Activated naive CD4-positive, alpha-beta T cell treated with anti-CD3 and anti-CD28 coated beads, Interleukin-2, amount 10 ng/mL, durations not matched to agents 7 days and 5 days (primary cell): ENCODE measurements at regions not wholly inside any gene's neighbourhood (a gene's known extent, or its start where the extent isn't known, plus 50 kb on each side); places are given as distances from the start of the nearest gene placed in this dataset.
"Not testable (repeated sequence)": the region's sequence is repeated elsewhere in the genome, so short reads cannot be mapped to it uniquely, and the experiment has no call there.

ENCODE experiments used
- CTCF ChIA-PET: fragments of 350-600 bp; sonication (Branson Sonifier 250); formaldehyde crosslinking; loops from one replicate; lab custom pipeline; 2021; ENCODE audit warnings: antibody characterized with exemption; lab: Charles Lee
- DNase-seq: peaks from one replicate; pipeline ENCODE4 v3.0.0-alpha.2; 2020
- H3K27ac Mint-ChIP-seq: one replicate; pipeline ENCODE4 v1.8.0; 2021; ENCODE audit warnings: mild to moderate bottlenecking, moderate library complexity, mixed read lengths
- H3K27me3 Mint-ChIP-seq: one replicate; pipeline ENCODE4 v1.8.0; 2021; ENCODE audit warnings: mild to moderate bottlenecking, mixed read lengths
- H3K36me3 Mint-ChIP-seq: one replicate; pipeline ENCODE4 v1.8.0; 2021; ENCODE audit warnings: mixed read lengths
- H3K4me1 Mint-ChIP-seq: one replicate; pipeline ENCODE4 v1.8.0; 2021; ENCODE audit warnings: mixed read lengths
- H3K4me3 Mint-ChIP-seq: one replicate; pipeline ENCODE4 v1.8.0; 2021; ENCODE audit warnings: mild to moderate bottlenecking, moderate library complexity, mixed read lengths
- H3K9me3 Mint-ChIP-seq: one replicate; pipeline ENCODE4 v1.8.0; 2021; ENCODE audit warnings: mixed read lengths

GRCh38 chr1:114249691-114250090, 96.0 kb upstream of the SYT6 start:
- CTCF ChIA-PET = no interaction called here
- no peak overlapping the region for H3K27ac Mint-ChIP-seq
- DNase-seq = no peak
- H3K36me3 Mint-ChIP-seq = no peaks in the 10 kb centered on the region
- H3K27me3 Mint-ChIP-seq = peaks cover 3% of the 10 kb centered on the region
- no peak overlapping the region for H3K4me3 Mint-ChIP-seq
- H3K4me1 Mint-ChIP-seq = no peaks in the 10 kb centered on the region
- peaks cover 9% of the 10 kb centered on the region for H3K9me3 Mint-ChIP-seq

GRCh38 chr1:114248162-114248561, 94.5 kb upstream of the SYT6 start:
- Mint-ChIP-seq H3K4me1 (no peaks in the 10 kb centered on the region), H3K27me3 (peaks cover 3% of the 10 kb centered on the region), H3K36me3 (no peaks in the 10 kb centered on the region), H3K27ac (no peak overlapping the region), H3K9me3 (peaks cover 6% of the 10 kb centered on the region), H3K4me3 (no peak overlapping the region)
- CTCF ChIA-PET = no interaction called here
- DNase-seq = no peak

- H3K4me1 Mint-ChIP-seq, DNase-seq, CTCF ChIA-PET, H3K4me3 Mint-ChIP-seq, H3K27me3 Mint-ChIP-seq, H3K36me3 Mint-ChIP-seq, H3K27ac Mint-ChIP-seq: not testable (repeated sequence)
- H3K9me3 Mint-ChIP-seq = peaks cover 12% of the 10 kb centered on the region
Measured at GRCh38 chr1:114242531-114243210, 89.0 kb upstream of the SYT6 start.

- Mint-ChIP-seq H3K9me3 (peaks cover 6% of the 10 kb centered on the region), H3K36me3 (no peaks in the 10 kb centered on the region), H3K27me3 (peaks cover 10% of the 10 kb centered on the region), H3K4me3 (no peak overlapping the region), H3K27ac (no peak overlapping the region), H3K4me1 (peaks cover 5% of the 10 kb centered on the region)
- CTCF ChIA-PET = interaction anchor here (1.0 kb wide), 1 partner anchor 45 kb away, joined by 4 read pairs; no protein-coding TSS in a partner anchor
- DNase-seq = no peak
Measured at GRCh38 chr1:114238053-114238452, 84.4 kb upstream of the SYT6 start.

GRCh38 chr1:114236517-114236916, 82.8 kb upstream of the SYT6 start:
- Mint-ChIP-seq H3K4me3 (no peak overlapping the region), H3K27ac (no peak overlapping the region), H3K9me3 (peaks cover 6% of the 10 kb centered on the region), H3K4me1 (peaks cover 5% of the 10 kb centered on the region), H3K36me3 (no peaks in the 10 kb centered on the region), H3K27me3 (peaks cover 13% of the 10 kb centered on the region)
- DNase-seq = no peak
- CTCF ChIA-PET = interaction anchor here (1.0 kb wide), 1 partner anchor 46 kb away, joined by 4 read pairs; no protein-coding TSS in a partner anchor

- Mint-ChIP-seq H3K9me3 (peaks cover 3% of the 10 kb centered on the region), H3K4me1 (peaks cover 5% of the 10 kb centered on the region), H3K4me3 (no peak overlapping the region), H3K36me3 (no peaks in the 10 kb centered on the region), H3K27me3 (peaks cover 17% of the 10 kb centered on the region), H3K27ac (no peak overlapping the region)
- no peak for DNase-seq
- CTCF ChIA-PET = interaction anchor here (1.0 kb wide), 1 partner anchor 47 kb away, joined by 4 read pairs; no protein-coding TSS in a partner anchor
Measured at GRCh38 chr1:114235960-114236359, 82.3 kb upstream of the SYT6 start.

- CTCF ChIA-PET = no interaction called here
- H3K4me1 Mint-ChIP-seq = peaks cover 5% of the 10 kb centered on the region
- no peak overlapping the region for H3K27ac Mint-ChIP-seq
- no peak overlapping the region for H3K4me3 Mint-ChIP-seq
- H3K36me3 Mint-ChIP-seq = no peaks in the 10 kb centered on the region
- peaks cover 17% of the 10 kb centered on the region for H3K27me3 Mint-ChIP-seq
- DNase-seq = no peak
- H3K9me3 Mint-ChIP-seq = no peaks in the 10 kb centered on the region
Measured at GRCh38 chr1:114235281-114235680, 81.6 kb upstream of the SYT6 start.

- CTCF ChIA-PET = no interaction called here
- Mint-ChIP-seq H3K4me3 (no peak overlapping the region), H3K27me3 (peaks cover 21% of the 10 kb centered on the region), H3K9me3 (no peaks in the 10 kb centered on the region), H3K27ac (no peak overlapping the region), H3K4me1 (peaks cover 5% of the 10 kb centered on the region), H3K36me3 (no peaks in the 10 kb centered on the region)
- DNase-seq = no peak
Measured at GRCh38 chr1:114234408-114235124, 80.9 kb upstream of the SYT6 start.

- no peaks in the 10 kb centered on the region for H3K36me3 Mint-ChIP-seq
- H3K27me3 Mint-ChIP-seq = peaks cover 21% of the 10 kb centered on the region
- H3K4me3 Mint-ChIP-seq = no peak overlapping the region
- no peak overlapping the region for H3K27ac Mint-ChIP-seq
- DNase-seq = no peak
- CTCF ChIA-PET = no interaction called here
- H3K4me1 Mint-ChIP-seq = peaks cover 5% of the 10 kb centered on the region
- no peaks in the 10 kb centered on the region for H3K9me3 Mint-ChIP-seq
Measured at GRCh38 chr1:114232691-114233090, 79.0 kb upstream of the SYT6 start.

GRCh38 chr1:114231301-114231700, 77.6 kb upstream of the SYT6 start:
- DNase-seq = no peak
- no peak overlapping the region for H3K27ac Mint-ChIP-seq
- CTCF ChIA-PET = interaction anchor here (0.9 kb wide), 1 partner anchor 51 kb away, joined by 3 read pairs; no protein-coding TSS in a partner anchor
- peaks cover 5% of the 10 kb centered on the region for H3K4me1 Mint-ChIP-seq
- no peak overlapping the region for H3K4me3 Mint-ChIP-seq
- H3K27me3 Mint-ChIP-seq = peaks cover 24% of the 10 kb centered on the region
- H3K36me3 Mint-ChIP-seq = no peaks in the 10 kb centered on the region
- no peaks in the 10 kb centered on the region for H3K9me3 Mint-ChIP-seq

- H3K4me1 Mint-ChIP-seq = peaks cover 1% of the 10 kb centered on the region
- no peak for DNase-seq
- H3K9me3 Mint-ChIP-seq = no peaks in the 10 kb centered on the region
- peaks cover 18% of the 10 kb centered on the region for H3K27me3 Mint-ChIP-seq
- H3K36me3 Mint-ChIP-seq = no peaks in the 10 kb centered on the region
- CTCF ChIA-PET = no interaction called here
- no peak overlapping the region for H3K27ac Mint-ChIP-seq
- no peak overlapping the region for H3K4me3 Mint-ChIP-seq
Measured at GRCh38 chr1:114229368-114229767, 75.7 kb upstream of the SYT6 start.

- Mint-ChIP-seq H3K27me3 (peaks cover 14% of the 10 kb centered on the region), H3K36me3 (no peaks in the 10 kb centered on the region), H3K4me3 (no peak overlapping the region), H3K9me3 (no peaks in the 10 kb centered on the region), H3K27ac (no peak overlapping the region), H3K4me1 (no peaks in the 10 kb centered on the region)
- CTCF ChIA-PET = no interaction called here
- no peak for DNase-seq
Measured at GRCh38 chr1:114227059-114227458, 73.4 kb upstream of the SYT6 start.

GRCh38 chr1:114224196-114224907, 70.7 kb upstream of the SYT6 start:
- H3K27ac Mint-ChIP-seq = no peak overlapping the region
- H3K9me3 Mint-ChIP-seq = no peaks in the 10 kb centered on the region
- CTCF ChIA-PET = no interaction called here
- H3K4me3 Mint-ChIP-seq = no peak overlapping the region
- H3K27me3 Mint-ChIP-seq = peaks cover 4% of the 10 kb centered on the region
- H3K4me1 Mint-ChIP-seq = no peaks in the 10 kb centered on the region
- no peak for DNase-seq
- no peaks in the 10 kb centered on the region for H3K36me3 Mint-ChIP-seq

- no peak overlapping the region for H3K27ac Mint-ChIP-seq
- H3K9me3 Mint-ChIP-seq = no peaks in the 10 kb centered on the region
- no peak for DNase-seq
- CTCF ChIA-PET = no interaction called here
- peaks cover 4% of the 10 kb centered on the region for H3K27me3 Mint-ChIP-seq
- H3K4me1 Mint-ChIP-seq = no peaks in the 10 kb centered on the region
- no peak overlapping the region for H3K4me3 Mint-ChIP-seq
- no peaks in the 10 kb centered on the region for H3K36me3 Mint-ChIP-seq
Measured at GRCh38 chr1:114222920-114223319, 69.3 kb upstream of the SYT6 start.
